GM13977 (cell line): ENCODE measurements at regions not wholly inside any gene's neighbourhood (a gene's known extent, or its start where the extent isn't known, plus 50 kb on each side); places are given as distances from the start of the nearest gene placed in this dataset.

ENCODE experiments used
- DNase-seq: peaks from one replicate; pipeline ENCODE4 v3.0.0; 2012; ENCODE audit warnings: low spot score
- in situ Hi-C: fragments of 300-500 bp; cut with MboI; formaldehyde crosslinking; loops from one replicate; pipeline ENCODE4 v1.12.0; 2022; ENCODE audit warnings: low sequenced_read_pairs, low pct_unique_long_range_greater_than_20kb, mixed read lengths, inconsistent platforms; ENCODE audit not compliant: unreplicated experiment
- TF ChIP-seq, protein P1 (sequence below): IDR thresholded peaks from 2 replicates; pipeline ENCODE4 v1.5.1; 2012; ENCODE audit warnings: mild to moderate bottlenecking, control low read depth; ENCODE audit not compliant: insufficient read depth; ENCODE audit errors: extremely low read depth, missing control alignments

DNA sequence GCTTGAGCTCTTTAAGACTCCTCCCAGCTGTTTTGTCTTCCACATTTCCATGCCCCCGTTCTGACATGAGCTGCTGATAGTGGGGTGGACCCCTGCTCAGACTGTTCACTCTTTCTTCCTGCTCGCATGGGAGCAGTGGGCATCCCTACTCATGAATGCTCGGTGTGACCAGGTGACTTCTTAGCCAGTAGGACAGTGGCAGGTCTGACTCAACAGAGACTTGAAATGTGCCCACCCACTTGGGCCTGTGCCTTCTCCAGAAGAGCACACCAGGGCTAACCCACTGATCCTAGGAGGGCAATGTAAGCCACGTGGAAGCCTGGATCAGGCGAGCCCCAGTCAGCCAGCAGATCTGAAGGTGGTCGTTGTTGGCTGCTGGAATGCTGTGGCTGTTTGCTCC, 582.0 kb downstream of the QKI start:
- in situ Hi-C loops = no loop called here
- DNase-seq = no peak
- TF ChIP-seq, protein P1, sequence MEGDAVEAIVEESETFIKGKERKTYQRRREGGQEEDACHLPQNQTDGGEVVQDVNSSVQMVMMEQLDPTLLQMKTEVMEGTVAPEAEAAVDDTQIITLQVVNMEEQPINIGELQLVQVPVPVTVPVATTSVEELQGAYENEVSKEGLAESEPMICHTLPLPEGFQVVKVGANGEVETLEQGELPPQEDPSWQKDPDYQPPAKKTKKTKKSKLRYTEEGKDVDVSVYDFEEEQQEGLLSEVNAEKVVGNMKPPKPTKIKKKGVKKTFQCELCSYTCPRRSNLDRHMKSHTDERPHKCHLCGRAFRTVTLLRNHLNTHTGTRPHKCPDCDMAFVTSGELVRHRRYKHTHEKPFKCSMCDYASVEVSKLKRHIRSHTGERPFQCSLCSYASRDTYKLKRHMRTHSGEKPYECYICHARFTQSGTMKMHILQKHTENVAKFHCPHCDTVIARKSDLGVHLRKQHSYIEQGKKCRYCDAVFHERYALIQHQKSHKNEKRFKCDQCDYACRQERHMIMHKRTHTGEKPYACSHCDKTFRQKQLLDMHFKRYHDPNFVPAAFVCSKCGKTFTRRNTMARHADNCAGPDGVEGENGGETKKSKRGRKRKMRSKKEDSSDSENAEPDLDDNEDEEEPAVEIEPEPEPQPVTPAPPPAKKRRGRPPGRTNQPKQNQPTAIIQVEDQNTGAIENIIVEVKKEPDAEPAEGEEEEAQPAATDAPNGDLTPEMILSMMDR = no peak

DNA sequence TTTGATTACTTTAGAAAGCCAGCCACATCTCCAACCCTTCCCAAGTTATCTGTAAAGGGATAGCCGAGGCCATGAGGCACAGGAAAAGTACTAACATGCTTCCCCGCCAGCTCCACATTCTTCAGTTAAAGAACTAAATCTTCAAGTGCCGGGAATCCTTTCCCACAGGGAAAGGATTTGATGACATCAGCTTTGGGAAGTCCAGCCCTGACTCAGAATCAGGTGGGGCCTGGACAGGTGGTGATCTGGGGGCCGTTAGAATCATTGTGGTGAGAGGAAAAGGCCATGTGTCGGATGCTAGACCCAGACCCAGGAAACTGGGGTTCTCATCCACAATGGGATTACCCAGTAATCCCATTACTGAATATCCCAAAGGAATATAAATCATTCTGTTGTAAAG, 580.0 kb downstream of the QKI start:
- no peak for DNase-seq
- TF ChIP-seq, protein P1 = no peak
- in situ Hi-C loops = no loop called here

DNA sequence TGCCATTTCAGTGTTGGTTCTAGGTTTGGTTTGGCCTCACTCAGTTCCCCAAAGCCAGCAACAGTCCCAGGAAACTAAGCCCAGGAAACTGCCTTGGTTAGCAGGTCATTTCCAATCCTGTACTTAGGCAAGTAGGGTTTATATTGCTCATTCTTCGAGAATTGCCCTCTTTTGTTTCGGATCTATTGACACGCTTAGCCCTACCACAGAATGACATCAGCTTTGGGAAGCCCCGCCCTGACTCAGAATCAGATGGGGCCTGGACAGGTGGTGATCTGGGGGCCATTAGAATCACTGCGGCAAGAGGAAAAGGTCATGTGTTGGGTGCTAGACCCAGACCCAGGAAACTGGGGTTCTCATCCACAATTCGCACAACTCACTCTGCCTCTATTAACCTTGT, 578.2 kb downstream of the QKI start:
- no peak for DNase-seq
- TF ChIP-seq, protein P1 = no peak
- in situ Hi-C loops = no loop called here

DNA sequence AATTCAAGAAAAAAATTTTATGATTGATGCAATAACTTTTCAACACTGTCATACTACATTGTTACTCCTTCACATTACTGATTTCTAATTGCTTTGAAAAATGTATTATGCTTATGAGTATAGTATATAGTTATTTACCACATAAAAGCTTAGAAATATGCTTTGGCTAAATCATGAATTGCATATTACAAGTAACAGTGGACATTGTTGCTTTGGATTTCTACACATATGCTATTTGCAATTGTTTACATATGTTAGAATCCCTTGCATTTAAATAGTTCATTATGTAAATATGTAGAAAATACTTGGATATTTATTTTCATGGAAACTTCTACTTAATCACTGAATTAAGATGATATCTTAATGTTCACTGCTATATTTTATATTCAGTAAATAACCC, 577.5 kb downstream of the QKI start:
- in situ Hi-C loops = no loop called here
- no peak for DNase-seq
- TF ChIP-seq, protein P1 = no peak

DNA sequence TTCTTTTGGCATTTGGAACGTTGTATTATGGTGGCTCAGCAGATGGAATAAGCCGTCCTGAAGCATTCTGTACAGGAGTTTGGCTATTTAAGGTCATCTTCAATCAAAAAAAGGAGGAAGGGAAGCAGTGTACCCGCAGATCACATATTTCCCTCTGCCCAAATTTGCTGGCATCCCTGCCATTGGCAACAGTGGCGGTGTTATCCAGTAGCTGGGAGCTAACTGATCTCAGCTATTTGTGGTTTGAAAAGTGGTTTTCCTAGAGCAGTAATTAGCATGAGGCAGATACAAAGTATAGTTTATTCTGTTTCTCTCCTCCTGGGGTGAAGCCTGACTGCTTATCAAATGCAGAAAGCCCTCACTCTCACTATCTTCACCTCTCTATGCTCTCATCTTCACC, 576.8 kb downstream of the QKI start:
- in situ Hi-C loops = no loop called here
- no peak for DNase-seq
- TF ChIP-seq, protein P1 = no peak

DNA sequence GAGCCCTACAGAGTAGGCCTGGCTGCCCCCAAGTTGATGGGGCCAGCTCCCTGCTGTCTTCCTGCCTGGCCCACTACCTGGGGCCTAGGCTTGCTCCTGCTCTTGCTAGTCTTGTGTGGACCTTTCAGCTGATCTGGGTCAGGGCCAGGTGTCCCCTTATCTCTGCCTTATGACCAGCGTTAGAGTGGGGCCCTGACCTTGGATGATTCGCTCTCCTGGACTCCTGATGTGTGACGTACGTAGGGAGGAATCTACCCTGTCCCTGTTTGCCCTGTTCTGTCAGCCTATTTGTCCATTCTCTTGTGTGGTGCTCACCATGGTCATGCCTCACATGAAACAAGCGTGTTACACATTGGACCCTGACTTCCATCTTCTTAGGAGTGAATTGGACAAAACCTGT, 571.8 kb downstream of the QKI start:
- TF ChIP-seq, protein P1 = no peak
- in situ Hi-C loops = no loop called here

GRCh38 chr6:163985710-163986109, 571.2 kb downstream of the QKI start:
- no peak for DNase-seq
- in situ Hi-C loops = no loop called here

More for the DNA sequence above, 571.8 kb downstream of the QKI start:
- no peak for DNase-seq

More at GRCh38 chr6:163985710-163986109, 571.2 kb downstream of the QKI start:
- TF ChIP-seq, protein P1 = no peak
